CD4-positive, alpha-beta memory T cell (primary cell): ENCODE measurements at regions not wholly inside any gene's neighbourhood (a gene's known extent, or its start where the extent isn't known, plus 50 kb on each side); places are given as distances from the start of the nearest gene placed in this dataset.

Experiments used
- CTCF ChIA-PET: fragments of 350-600 bp; sonication (Branson Sonifier 250); formaldehyde crosslinking; loops from one replicate; lab custom pipeline; 2021; ENCODE audit warnings: inconsistent platforms; ENCODE audit not compliant: partially characterized antibody; lab: Charles Lee
- POLR2A ChIA-PET: fragments of 350-600 bp; sonication (Branson Sonifier 250); formaldehyde crosslinking; loops from one replicate; lab custom pipeline; 2021; ENCODE audit not compliant: partially characterized antibody; lab: Charles Lee
- DNase-seq, 5 donors: peaks; one replicate each; pipeline versions ENCODE4 v3.0.0 to v3.0.0-alpha.2; 2020 to 2022; ENCODE audit warnings: mixed read lengths in 1 of 5
- H3K27ac ChIP-seq: one replicate; pipeline ENCODE4 v1.7.0; 2013; ENCODE audit warnings: low read depth, low read length
- H3K27me3 ChIP-seq: 2 replicates; pipeline ENCODE4 v1.7.0; 2013; ENCODE audit warnings: mild to moderate bottlenecking, low read length, moderate library complexity; ENCODE audit not compliant: insufficient read depth
- H3K36me3 ChIP-seq: 2 replicates; pipeline ENCODE4 v1.7.0; 2013; ENCODE audit warnings: mild to moderate bottlenecking, low read length, moderate library complexity; ENCODE audit not compliant: insufficient read depth
- H3K4me1 ChIP-seq: 2 replicates; pipeline ENCODE4 v1.7.0; 2013; ENCODE audit warnings: mild to moderate bottlenecking, low read length, moderate library complexity; ENCODE audit not compliant: insufficient read depth
- H3K4me3 ChIP-seq, 2 donors: one replicate each; pipeline ENCODE4 v1.7.0; 2013; ENCODE audit warnings: low read length in 2 of 2, mild to moderate bottlenecking in 1 of 2
- H3K9me3 ChIP-seq, 2 donors: one replicate each; pipeline ENCODE4 v1.7.0; 2013; ENCODE audit warnings: low read length in 2 of 2, control low read depth in 1 of 2; ENCODE audit not compliant: control insufficient read depth in 1 of 2
- H3K27ac Mint-ChIP-seq, 7 donors: one replicate each; pipeline ENCODE4 v1.8.0; 2020 to 2021; ENCODE audit warnings: mixed read lengths in 7 of 7, mild to moderate bottlenecking in 6 of 7, inconsistent platforms in 3 of 7, moderate library complexity in 3 of 7
- H3K27me3 Mint-ChIP-seq, 2 donors: one replicate each; pipeline ENCODE4 v1.8.0; 2020 to 2021; ENCODE audit warnings: mixed read lengths in 2 of 2
- H3K36me3 Mint-ChIP-seq, 2 donors: one replicate each; pipeline ENCODE4 v1.8.0; 2020 to 2021; ENCODE audit warnings: mixed read lengths in 2 of 2, inconsistent platforms in 1 of 2, mild to moderate bottlenecking in 1 of 2
- H3K4me1 Mint-ChIP-seq, 4 donors: one replicate each; pipeline ENCODE4 v1.8.0; 2020 to 2021; ENCODE audit warnings: mixed read lengths in 4 of 4, mild to moderate bottlenecking in 1 of 4
- H3K4me3 Mint-ChIP-seq, 8 donors: one replicate each; pipeline ENCODE4 v1.8.0; 2020 to 2021; ENCODE audit warnings: mixed read lengths in 8 of 8, mild to moderate bottlenecking in 7 of 8, moderate library complexity in 6 of 8, inconsistent platforms in 3 of 8
- H3K9me3 Mint-ChIP-seq, 8 donors: one replicate each; pipeline ENCODE4 v1.8.0; 2020 to 2021; ENCODE audit warnings: mixed read lengths in 8 of 8, mild to moderate bottlenecking in 5 of 8, inconsistent platforms in 3 of 8, moderate library complexity in 1 of 8
- intact Hi-C: fragments of 100-400 bp; cut with micrococcal nuclease; formaldehyde crosslinking; loops from one replicate; pipeline ENCODE4 v1.15.1; 2023

GRCh38 chr15:25056484-25057425 is 102.0 kb downstream of the SNRPN start:
- Mint-ChIP-seq H3K36me3 (peaks cover 79 to 100% of the 10 kb centered on the region in 2 donors), H3K27ac (peak overlapping the region in 1 of 7 donors; percentile 47), H3K4me1 (peaks cover 0 to 1% (median 0%) of the 10 kb centered on the region in 4 donors), H3K27me3 (no peaks in the 10 kb centered on the region), H3K4me3 (no peak overlapping the region), H3K9me3 (peaks cover 2 to 100% (median 99%) of the 10 kb centered on the region in 8 donors)
- ChIA-PET POLR2A (no interaction called here), CTCF (no interaction called here)
- peak overlapping the region in 1 of 2 donors; percentile 27 for H3K4me3 ChIP-seq
- intact Hi-C loops: no loop called here
- no peak for DNase-seq
- H3K4me1 ChIP-seq: no peaks in the 10 kb centered on the region
- H3K27me3 ChIP-seq: no peaks in the 10 kb centered on the region
- no peak overlapping the region for H3K27ac ChIP-seq
- peaks cover 31% of the 10 kb centered on the region for H3K36me3 ChIP-seq
- H3K9me3 ChIP-seq: peaks cover 24 to 97% of the 10 kb centered on the region in 2 donors

- H3K4me3 Mint-ChIP-seq: no peak overlapping the region
- CTCF ChIA-PET: no interaction called here
- POLR2A ChIA-PET: no interaction called here
- H3K27ac ChIP-seq: no peak overlapping the region
- no peaks in the 10 kb centered on the region for H3K27me3 Mint-ChIP-seq
- intact Hi-C loops: no loop called here
- no peak overlapping the region for H3K27ac Mint-ChIP-seq
- H3K9me3 Mint-ChIP-seq: peaks cover 2 to 100% (median 99%) of the 10 kb centered on the region in 8 donors
- H3K9me3 ChIP-seq: peaks cover 20 to 97% of the 10 kb centered on the region in 2 donors
- no peak for DNase-seq
- no peaks in the 10 kb centered on the region for H3K27me3 ChIP-seq
- H3K4me3 ChIP-seq: no peak overlapping the region
- peaks cover 34% of the 10 kb centered on the region for H3K36me3 ChIP-seq
- H3K4me1 ChIP-seq: no peaks in the 10 kb centered on the region
- peaks cover 0 to 1% (median 0%) of the 10 kb centered on the region in 4 donors for H3K4me1 Mint-ChIP-seq
- H3K36me3 Mint-ChIP-seq: peaks cover 82 to 100% of the 10 kb centered on the region in 2 donors
Measured at GRCh38 chr15:25057574-25057973, 102.8 kb downstream of the SNRPN start.

- no peak overlapping the region for H3K27ac ChIP-seq
- no peaks in the 10 kb centered on the region for H3K4me1 ChIP-seq
- H3K4me1 Mint-ChIP-seq: peaks cover 0 to 1% (median 0%) of the 10 kb centered on the region in 4 donors
- peaks cover 24 to 97% of the 10 kb centered on the region in 2 donors for H3K9me3 ChIP-seq
- peaks cover 2 to 100% (median 99%) of the 10 kb centered on the region in 8 donors for H3K9me3 Mint-ChIP-seq
- H3K27me3 Mint-ChIP-seq: no peaks in the 10 kb centered on the region
- H3K4me3 Mint-ChIP-seq: peak overlapping the region in 3 of 8 donors; percentile 6 to 69 (median 40)
- peaks cover 82 to 100% of the 10 kb centered on the region in 2 donors for H3K36me3 Mint-ChIP-seq
- ChIA-PET POLR2A (no interaction called here), CTCF (no interaction called here)
- no peak for DNase-seq
- intact Hi-C loops: no loop called here
- H3K27me3 ChIP-seq: no peaks in the 10 kb centered on the region
- H3K36me3 ChIP-seq: peaks cover 34% of the 10 kb centered on the region
- H3K27ac Mint-ChIP-seq: no peak overlapping the region
- H3K4me3 ChIP-seq: no peak overlapping the region
Measured at GRCh38 chr15:25058080-25058785, 103.4 kb downstream of the SNRPN start.

- Histone ChIP-seq H3K4me3 (no peak overlapping the region), H3K9me3 (peaks cover 24 to 98% of the 10 kb centered on the region in 2 donors), H3K36me3 (peaks cover 49% of the 10 kb centered on the region), H3K27me3 (no peaks in the 10 kb centered on the region), H3K27ac (no peak overlapping the region), H3K4me1 (no peaks in the 10 kb centered on the region)
- Mint-ChIP-seq H3K27me3 (no peaks in the 10 kb centered on the region), H3K4me1 (no peaks in the 10 kb centered on the region), H3K27ac (peak overlapping the region in 1 of 7 donors; percentile 17), H3K9me3 (peaks cover 11 to 100% (median 99%) of the 10 kb centered on the region in 8 donors), H3K36me3 (peaks cover 81 to 100% of the 10 kb centered on the region in 2 donors), H3K4me3 (no peak overlapping the region)
- intact Hi-C loops: no loop called here
- CTCF ChIA-PET: no interaction called here
- POLR2A ChIA-PET: no interaction called here
- DNase-seq: no peak
Measured at GRCh38 chr15:25059698-25060471, 105.1 kb downstream of the SNRPN start.

- Mint-ChIP-seq H3K9me3 (peaks cover 11 to 100% (median 99%) of the 10 kb centered on the region in 8 donors), H3K36me3 (peaks cover 81 to 100% of the 10 kb centered on the region in 2 donors), H3K27me3 (no peaks in the 10 kb centered on the region), H3K27ac (no peak overlapping the region), H3K4me3 (peak overlapping the region in 2 of 8 donors; percentile 8 to 26), H3K4me1 (no peaks in the 10 kb centered on the region)
- Histone ChIP-seq H3K36me3 (peaks cover 55% of the 10 kb centered on the region), H3K9me3 (peaks cover 24 to 99% of the 10 kb centered on the region in 2 donors), H3K27ac (no peak overlapping the region), H3K4me1 (no peaks in the 10 kb centered on the region), H3K27me3 (no peaks in the 10 kb centered on the region), H3K4me3 (peak overlapping the region in 1 of 2 donors; percentile 22)
- ChIA-PET CTCF (no interaction called here), POLR2A (no interaction called here)
- intact Hi-C loops: no loop called here
- no peak for DNase-seq
Measured at GRCh38 chr15:25060472-25060803, 105.7 kb downstream of the SNRPN start.

- no peak for DNase-seq
- no peak overlapping the region for H3K27ac Mint-ChIP-seq
- no peaks in the 10 kb centered on the region for H3K4me1 Mint-ChIP-seq
- Histone ChIP-seq H3K27me3 (no peaks in the 10 kb centered on the region), H3K27ac (no peak overlapping the region), H3K4me1 (no peaks in the 10 kb centered on the region), H3K4me3 (peak overlapping the region in 1 of 2 donors; percentile 21), H3K36me3 (peaks cover 55% of the 10 kb centered on the region), H3K9me3 (peaks cover 21 to 100% of the 10 kb centered on the region in 2 donors)
- peaks cover 84 to 100% of the 10 kb centered on the region in 2 donors for H3K36me3 Mint-ChIP-seq
- ChIA-PET CTCF (no interaction called here), POLR2A (no interaction called here)
- H3K4me3 Mint-ChIP-seq: peak overlapping the region in 2 of 8 donors; percentile 15 to 26
- peaks cover 11 to 100% (median 99%) of the 10 kb centered on the region in 8 donors for H3K9me3 Mint-ChIP-seq
- intact Hi-C loops: no loop called here
- H3K27me3 Mint-ChIP-seq: no peaks in the 10 kb centered on the region
Measured at GRCh38 chr15:25060996-25061620, 106.3 kb downstream of the SNRPN start.
